GM18858 (cell line): ENCODE measurements at regions not wholly inside any gene's neighbourhood (a gene's known extent, or its start where the extent isn't known, plus 50 kb on each side); places are given as distances from the start of the nearest gene placed in this dataset.

Source experiments
- ATAC-seq: cut with Tn5 transposase; IDR thresholded peaks from one replicate; pipeline ENCODE4 v1.9.1; 2021; ENCODE audit not compliant: unreplicated experiment

DNA sequence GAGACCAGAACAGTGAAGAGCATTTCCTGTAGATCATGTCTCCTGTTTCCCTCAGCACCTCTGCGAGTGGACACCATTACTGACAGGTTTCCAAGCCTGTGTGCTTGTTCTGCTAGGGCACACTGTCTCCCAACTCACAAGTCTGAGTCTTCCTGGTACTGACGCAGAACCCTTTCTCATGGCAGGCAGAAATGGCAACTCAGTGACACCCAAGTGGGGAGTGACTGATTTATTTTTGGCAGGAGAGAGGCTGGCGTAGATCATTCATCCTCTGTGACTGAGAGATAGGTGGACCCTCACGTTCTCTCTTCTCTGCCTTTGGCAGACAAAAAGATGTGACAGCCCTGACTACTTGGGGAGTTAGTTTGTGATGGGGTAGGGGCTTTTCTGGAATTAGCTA is 183.4 kb downstream of the RFC3 start:
- ATAC-seq, result no peak

DNA sequence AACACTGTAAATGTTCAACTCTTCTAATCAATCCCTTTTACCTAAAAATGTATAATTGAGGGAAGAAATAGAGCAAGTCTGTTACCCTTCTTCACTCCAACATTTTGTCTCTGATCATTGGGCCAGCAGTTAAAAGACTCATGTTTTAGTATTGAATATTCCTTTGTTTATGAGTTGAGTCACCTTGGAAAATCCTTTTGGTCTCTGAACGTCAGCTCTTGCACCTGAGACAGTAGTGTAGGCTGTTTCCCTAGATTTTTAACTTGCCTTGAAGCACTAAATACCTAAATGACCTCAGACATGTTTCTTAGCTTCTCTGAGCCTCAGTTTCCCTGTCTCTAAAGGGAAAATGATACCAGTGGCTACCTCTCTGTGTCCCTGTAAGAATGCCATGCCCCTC is 184.2 kb downstream of the RFC3 start:
- no peak for ATAC-seq

- no peak for ATAC-seq
Observed at GRCh38 chr13:34002924-34003323, 185.0 kb downstream of the RFC3 start.

DNA sequence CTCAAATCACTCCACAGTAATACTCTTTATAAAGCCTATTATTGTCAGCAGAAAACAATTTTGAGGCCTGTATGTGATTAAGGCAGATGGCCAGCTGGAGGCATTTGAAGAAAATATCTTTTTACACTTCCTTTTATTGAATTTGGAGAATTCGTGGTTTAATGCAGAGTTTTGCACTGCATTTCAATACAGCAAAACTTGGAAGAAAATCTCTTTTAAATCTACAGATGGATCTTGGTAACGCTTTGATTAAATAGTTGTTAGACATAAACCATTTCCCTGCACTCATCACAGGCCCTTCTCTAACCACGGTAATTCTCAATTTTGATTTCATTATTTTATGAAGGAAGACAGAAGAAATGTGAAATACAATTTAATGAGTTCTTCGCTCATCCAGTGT is 185.7 kb downstream of the RFC3 start:
- no peak for ATAC-seq

DNA sequence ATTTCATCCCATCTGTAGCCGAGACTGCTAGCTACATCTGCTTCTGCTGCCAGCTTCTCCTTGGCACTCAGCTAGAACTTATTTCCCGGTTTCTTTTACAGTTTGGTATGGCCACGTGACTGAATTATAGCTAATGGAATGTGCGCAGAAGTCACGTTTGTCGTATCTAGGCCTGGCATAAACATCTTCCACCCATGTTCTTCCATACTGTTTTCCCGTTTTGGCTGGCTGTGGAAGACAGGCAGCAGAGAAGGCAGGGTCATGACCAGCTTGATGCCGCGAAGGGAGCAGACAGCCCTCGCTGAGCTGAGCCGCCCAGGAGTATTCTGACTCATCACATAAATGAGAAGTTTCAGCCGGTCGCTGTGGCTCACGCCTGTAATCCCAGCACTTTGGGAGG is 186.7 kb downstream of the RFC3 start:
- ATAC-seq, result no peak

GRCh38 chr13:34006011-34006410 is 188.1 kb downstream of the RFC3 start:
- ATAC-seq, result no peak

GRCh38 chr13:34011552-34012085 is 193.7 kb downstream of the RFC3 start:
- ATAC-seq, result no peak

DNA sequence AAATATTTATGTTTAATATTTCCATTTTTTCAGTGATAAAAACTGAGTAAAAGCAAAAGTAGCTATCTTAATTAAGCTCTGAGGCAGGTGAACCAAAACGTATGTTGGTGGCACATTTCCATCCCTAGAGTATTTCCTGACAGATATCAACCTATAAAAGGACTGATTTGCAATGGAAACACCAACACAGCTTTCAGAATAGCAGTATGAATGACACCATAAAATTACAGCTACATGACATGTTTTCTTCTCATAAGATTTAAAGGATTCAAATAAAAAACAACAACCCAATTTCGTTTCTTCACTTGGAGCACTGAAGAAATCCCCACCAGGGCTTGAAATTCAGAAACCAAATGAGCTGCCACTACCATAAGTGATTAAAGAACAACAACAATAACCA is 194.4 kb downstream of the RFC3 start:
- ATAC-seq, result no peak

DNA sequence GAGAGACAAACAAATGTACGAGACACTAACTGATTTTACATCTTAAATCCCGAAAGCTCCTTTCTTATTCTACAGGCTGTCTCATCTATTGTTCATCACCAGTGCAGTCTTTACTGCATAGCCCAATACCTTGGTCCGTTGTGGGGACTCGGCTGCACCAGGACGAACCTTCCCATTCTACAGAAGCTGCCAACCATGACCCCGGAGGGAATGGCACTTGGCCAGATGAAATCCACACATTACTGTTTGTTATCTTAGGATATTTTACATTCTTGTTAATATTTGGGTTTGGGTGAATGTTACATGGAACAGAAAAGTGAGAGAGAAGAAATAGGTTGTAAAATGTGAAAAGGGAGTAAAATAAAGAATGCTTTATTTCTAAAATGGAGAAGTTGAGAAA is 195.1 kb downstream of the RFC3 start:
- no peak for ATAC-seq

- no peak for ATAC-seq
Observed at GRCh38 chr13:34017231-34017630, 199.3 kb downstream of the RFC3 start.

DNA sequence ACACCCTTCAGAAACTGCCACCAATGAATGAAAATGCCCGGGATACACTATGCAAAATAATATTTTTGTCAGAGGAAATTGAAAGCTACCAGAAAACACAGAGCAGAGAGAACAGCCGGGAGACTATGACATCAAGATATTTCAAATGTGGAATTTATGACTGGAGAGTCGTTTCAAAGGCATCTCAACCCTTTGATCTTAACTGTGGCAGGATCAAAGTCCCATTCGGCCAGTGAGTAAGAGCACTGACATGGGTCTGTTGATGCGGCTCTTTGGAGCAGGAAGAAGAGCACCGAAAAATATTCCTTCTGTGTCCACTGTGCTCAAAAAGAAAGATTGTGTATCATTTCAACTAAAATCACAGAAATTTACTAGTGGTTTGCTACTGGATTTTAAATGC is 201.9 kb downstream of the RFC3 start:
- ATAC-seq, result no peak

GRCh38 chr13:34020388-34020787 is 202.4 kb downstream of the RFC3 start:
- no peak for ATAC-seq

DNA sequence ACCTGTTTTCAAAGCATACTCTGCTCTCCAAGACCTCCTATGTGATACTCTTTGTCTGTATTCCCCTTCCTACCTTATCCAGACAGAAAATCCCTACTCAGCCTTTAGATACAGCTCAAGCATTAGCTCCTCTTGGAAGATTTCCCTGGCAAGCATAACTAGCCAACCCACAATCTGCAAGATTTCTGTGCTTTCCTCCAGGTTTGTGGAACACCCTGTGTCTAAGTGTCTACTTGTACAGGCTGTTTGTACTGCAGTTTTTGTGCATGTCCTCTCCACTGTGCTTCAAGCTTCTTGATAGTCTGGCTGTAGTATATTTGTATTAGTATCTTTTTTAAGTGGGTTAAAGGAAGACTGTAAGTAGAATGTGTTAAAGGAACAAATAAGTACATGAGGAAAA is 203.7 kb downstream of the RFC3 start:
- ATAC-seq, result no peak

GRCh38 chr13:34025746-34026145 is 207.8 kb downstream of the RFC3 start:
- no peak for ATAC-seq

- ATAC-seq, result no peak
Observed at GRCh38 chr13:34026308-34026707, 208.4 kb downstream of the RFC3 start.

GRCh38 chr13:34028496-34029442 is 210.8 kb downstream of the RFC3 start:
- ATAC-seq, result no peak

DNA sequence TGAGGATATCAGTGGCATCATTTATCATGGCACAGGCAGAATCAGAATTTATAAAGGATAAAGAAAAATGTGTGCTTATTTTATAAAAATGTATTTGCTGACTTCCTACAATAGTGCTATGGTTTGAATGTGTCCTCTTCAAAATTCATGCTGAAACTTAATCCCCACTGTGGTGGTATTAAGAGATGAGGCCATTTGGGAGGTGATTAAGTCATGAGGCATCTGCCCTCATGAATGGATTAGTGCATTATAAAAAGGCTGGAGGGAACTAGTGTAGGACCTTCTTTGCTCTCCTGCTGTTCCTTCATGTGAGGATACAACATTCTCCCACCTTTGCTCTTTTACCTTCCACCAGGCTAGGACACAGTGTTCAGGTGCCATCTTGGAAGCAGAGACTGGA is 212.8 kb downstream of the RFC3 start:
- ATAC-seq, result no peak

GRCh38 chr13:34031610-34032009 is 213.7 kb downstream of the RFC3 start:
- no peak for ATAC-seq

GRCh38 chr13:34034411-34034810 is 216.5 kb downstream of the RFC3 start:
- no peak for ATAC-seq

DNA sequence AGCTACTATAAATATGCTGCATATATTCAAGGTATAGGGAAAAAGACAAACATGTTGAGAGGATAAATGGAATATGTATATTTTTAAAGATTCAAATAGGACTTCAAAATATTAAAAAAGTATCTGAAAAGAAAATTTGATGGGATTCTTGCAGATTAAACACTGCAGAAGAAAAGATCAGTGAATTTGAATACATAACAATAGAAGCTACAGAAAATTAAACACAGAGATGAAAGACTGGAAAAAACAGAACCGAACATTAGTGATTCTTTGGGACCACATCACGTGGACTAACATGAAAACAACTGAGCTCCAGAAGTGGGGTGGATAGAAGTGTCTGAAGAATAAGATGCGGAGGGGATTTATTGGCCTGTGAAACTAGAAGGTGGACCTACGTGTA is 217.2 kb downstream of the RFC3 start:
- ATAC-seq, result no peak

- ATAC-seq, result no peak
Observed at GRCh38 chr13:34035676-34036325, 217.9 kb downstream of the RFC3 start.
